ACC112 (cell line): ENCODE measurements at regions not wholly inside any gene's neighbourhood (a gene's known extent, or its start where the extent isn't known, plus 50 kb on each side); places are given as distances from the start of the nearest gene placed in this dataset.

Source experiments
- H2AFZ ChIP-seq: fragments of 200-600 bp; sonication (generic); one replicate; pipeline ENCODE4 v1.6.0; 2017; ENCODE audit warnings: antibody characterized with exemption, low read length; ENCODE audit not compliant: unreplicated experiment
- H3K27ac ChIP-seq: fragments of 200-600 bp; sonication (generic); 2 replicates; pipeline ENCODE4 v1.5.1; 2014; ENCODE audit warnings: low read depth, mild to moderate bottlenecking, antibody characterized with exemption, low read length, moderate library complexity
- H3K27me3 ChIP-seq: fragments of 200-600 bp; sonication (generic); 2 replicates; pipeline ENCODE4 v1.6.1; 2014; ENCODE audit warnings: mild to moderate bottlenecking, antibody characterized with exemption, low read length, moderate library complexity, mixed read lengths; ENCODE audit not compliant: insufficient read depth
- H3K36me3 ChIP-seq: fragments of 200-600 bp; sonication (generic); 2 replicates; pipeline ENCODE4 v1.6.1; 2016; ENCODE audit warnings: mild to moderate bottlenecking, antibody characterized with exemption, low read length, moderate library complexity, mixed read lengths; ENCODE audit not compliant: insufficient read depth
- H3K4me1 ChIP-seq: fragments of 200-600 bp; sonication (generic); one replicate; pipeline ENCODE4 v1.6.1; 2016; ENCODE audit warnings: low read length, mixed read lengths; ENCODE audit not compliant: insufficient read depth, unreplicated experiment, control insufficient read depth
- H3K4me3 ChIP-seq: fragments of 200-600 bp; sonication (generic); 2 replicates; pipeline ENCODE4 v1.5.1; 2014; ENCODE audit warnings: mild to moderate bottlenecking, low read depth, low read length
- H3K79me2 ChIP-seq: fragments of 200-600 bp; sonication (generic); one replicate; pipeline ENCODE4 v1.6.0; 2016; ENCODE audit warnings: low read length; ENCODE audit not compliant: control insufficient read depth, unreplicated experiment, insufficient read depth

- no peak overlapping the region for H2AFZ ChIP-seq
- H3K36me3 ChIP-seq = peaks cover 7% of the 10 kb centered on the region; the same call in 1 of the 2 replicates
- no peaks in the 10 kb centered on the region for H3K79me2 ChIP-seq
- H3K4me3 ChIP-seq = no peak overlapping the region
- no peak overlapping the region for H3K27ac ChIP-seq
- H3K27me3 ChIP-seq = no peaks in the 10 kb centered on the region
- peaks cover 10% of the 10 kb centered on the region for H3K4me1 ChIP-seq
Observed at GRCh38 chr10:31268444-31269303, 50.3 kb upstream of the ZEB1 start.
